ENCODE measurements at regions not wholly inside any gene's neighbourhood (a gene's known extent, or its start where the extent isn't known, plus 50 kb on each side); places are given as distances from the start of the nearest gene placed in this dataset.

DNA sequence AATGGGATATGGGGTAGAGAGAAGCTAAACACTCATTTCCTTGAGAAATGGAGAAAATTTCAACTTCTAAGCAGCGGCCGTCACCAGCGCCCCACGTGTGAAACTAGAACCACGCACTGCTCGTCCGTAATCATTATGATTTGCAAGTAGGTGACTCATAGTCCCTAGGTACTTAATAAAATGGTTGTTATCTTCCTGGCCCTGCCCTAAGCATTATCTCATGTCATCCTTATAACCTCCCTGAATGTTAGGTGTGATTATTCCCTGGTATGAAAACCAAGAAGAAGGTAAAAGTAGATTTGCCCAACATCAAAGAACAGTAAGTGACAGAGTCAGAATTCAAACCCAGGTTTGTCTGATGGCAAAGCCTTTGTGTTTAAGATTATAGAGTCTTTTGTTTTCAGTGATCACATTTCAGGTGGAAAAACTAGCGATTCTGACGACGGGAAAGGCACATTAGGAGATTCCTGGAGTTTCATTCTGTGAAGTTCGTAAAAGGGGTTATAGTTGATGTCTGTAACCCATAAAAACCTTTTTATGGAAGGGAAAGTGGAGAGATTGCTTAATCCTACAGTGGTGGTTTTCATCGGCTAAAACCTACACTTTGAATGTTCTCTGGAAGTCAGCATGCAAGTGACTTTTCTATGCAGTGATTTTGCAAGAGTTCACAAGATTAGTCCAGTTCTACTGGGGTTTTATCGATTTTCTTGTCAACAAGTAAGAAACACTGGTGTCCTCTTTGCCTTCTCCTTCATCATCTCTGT lies 202.9 kb upstream of the WWC1 start:
- TF ChIP-seq, protein P1, sequence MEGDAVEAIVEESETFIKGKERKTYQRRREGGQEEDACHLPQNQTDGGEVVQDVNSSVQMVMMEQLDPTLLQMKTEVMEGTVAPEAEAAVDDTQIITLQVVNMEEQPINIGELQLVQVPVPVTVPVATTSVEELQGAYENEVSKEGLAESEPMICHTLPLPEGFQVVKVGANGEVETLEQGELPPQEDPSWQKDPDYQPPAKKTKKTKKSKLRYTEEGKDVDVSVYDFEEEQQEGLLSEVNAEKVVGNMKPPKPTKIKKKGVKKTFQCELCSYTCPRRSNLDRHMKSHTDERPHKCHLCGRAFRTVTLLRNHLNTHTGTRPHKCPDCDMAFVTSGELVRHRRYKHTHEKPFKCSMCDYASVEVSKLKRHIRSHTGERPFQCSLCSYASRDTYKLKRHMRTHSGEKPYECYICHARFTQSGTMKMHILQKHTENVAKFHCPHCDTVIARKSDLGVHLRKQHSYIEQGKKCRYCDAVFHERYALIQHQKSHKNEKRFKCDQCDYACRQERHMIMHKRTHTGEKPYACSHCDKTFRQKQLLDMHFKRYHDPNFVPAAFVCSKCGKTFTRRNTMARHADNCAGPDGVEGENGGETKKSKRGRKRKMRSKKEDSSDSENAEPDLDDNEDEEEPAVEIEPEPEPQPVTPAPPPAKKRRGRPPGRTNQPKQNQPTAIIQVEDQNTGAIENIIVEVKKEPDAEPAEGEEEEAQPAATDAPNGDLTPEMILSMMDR (IDR thresholded peaks at IDR 0.05; ENCODE audit: control extremely low read depth, extremely low read depth, low read depth, missing control alignments), result no peak
- ChIA-PET CTCF (no interaction called here), POLR2A (no interaction called here)
- no peak for DNase-seq (ENCODE audit: extremely low spot score)

DNA sequence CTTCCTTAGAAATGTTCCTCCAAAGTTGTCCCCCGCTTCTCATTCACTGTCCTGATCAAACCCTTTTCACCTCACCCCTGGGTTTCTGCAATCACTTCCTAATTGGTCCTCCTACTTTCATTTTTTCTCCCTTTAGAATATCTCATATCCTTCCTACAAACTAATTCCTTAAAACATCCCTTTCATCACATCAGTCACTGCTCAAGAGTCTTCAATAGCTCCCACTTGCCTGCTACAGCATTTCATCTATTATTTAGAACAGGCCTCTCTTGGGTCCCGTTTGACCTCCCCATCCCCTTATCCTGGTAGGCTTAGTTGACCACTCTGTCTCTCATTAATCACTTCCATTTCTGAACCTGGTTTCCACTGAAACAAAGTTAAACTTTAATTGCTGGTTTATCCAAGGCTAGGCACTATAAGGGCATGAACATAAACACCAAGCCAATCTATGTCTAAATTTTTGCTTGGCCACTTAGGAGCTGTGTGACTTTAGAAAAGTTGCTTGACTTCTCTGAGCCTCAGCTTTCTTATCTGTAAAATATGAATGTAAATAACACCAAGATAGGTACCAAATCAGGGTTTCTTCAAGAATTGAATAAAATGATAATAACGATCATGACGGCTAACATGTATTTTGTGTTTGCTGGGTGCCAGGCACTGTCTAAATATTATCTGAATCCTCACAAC lies 202.1 kb upstream of the WWC1 start:
- TF ChIP-seq, protein P1 (IDR thresholded peaks at IDR 0.05; ENCODE audit: control extremely low read depth, extremely low read depth, low read depth, missing control alignments), result no peak
- POLR2A ChIA-PET, result no interaction called here
- CTCF ChIA-PET, result interaction anchor here (1.0 kb wide), 1 partner anchor 131 kb away, joined by 3 read pairs; no protein-coding TSS in a partner anchor
- DNase-seq (ENCODE audit: extremely low spot score), result no peak

DNA sequence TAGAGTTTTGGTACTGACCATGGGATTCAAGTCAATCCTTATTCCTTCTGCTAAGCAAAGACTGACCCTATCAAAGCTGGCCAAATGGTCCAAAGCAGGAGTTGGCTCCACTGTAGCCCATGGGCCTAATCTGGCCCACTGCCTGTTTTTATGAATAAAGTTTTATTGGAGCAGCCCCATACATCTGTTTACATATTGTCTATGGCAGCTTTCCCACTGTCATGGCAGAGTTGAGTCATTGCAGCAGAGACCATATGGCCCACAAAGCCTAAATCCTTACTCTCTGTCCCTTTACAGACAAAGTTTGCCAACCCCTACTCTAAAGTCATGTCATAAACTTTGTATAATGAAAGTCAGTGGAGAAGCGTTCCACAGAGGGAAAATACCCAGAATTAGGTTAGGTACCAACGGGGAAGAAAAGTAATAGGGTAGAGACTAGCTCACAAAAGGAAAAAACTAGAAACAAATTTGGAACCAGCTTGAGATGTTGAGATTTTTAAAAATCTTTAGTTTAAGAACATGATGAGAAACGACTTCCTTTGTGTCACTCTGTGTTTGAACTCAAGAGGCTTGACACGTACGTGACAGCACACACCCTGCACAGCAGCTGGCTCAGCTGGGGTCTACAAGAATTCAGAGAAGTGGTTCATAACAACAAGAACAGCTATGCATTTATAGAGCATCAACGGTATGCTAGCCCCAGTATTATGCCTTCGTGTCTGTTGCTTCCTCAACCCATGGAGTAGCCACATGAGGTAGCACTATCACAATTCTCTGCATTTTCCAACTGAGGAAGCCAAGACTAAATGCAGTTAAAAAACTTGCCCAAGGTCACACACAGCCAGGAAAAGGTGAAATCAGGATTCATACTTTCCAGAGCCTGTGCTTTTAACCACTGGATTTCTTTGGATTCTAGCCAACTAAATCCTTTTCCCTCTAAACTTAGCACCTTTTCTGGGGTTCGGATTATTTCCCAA lies 198.9 kb upstream of the WWC1 start:
- TF ChIP-seq, protein P1 (IDR thresholded peaks at IDR 0.05; ENCODE audit: control extremely low read depth, extremely low read depth, low read depth, missing control alignments), result no peak
- ChIA-PET POLR2A (no interaction called here), CTCF (interaction anchor here (1.1 to 2.2 kb wide), 5 partner anchors 13 to 56 kb away, joined by 3 to 6 read pairs (median 5); no protein-coding TSS in a partner anchor)
- no peak for DNase-seq (ENCODE audit: extremely low spot score)

DNA sequence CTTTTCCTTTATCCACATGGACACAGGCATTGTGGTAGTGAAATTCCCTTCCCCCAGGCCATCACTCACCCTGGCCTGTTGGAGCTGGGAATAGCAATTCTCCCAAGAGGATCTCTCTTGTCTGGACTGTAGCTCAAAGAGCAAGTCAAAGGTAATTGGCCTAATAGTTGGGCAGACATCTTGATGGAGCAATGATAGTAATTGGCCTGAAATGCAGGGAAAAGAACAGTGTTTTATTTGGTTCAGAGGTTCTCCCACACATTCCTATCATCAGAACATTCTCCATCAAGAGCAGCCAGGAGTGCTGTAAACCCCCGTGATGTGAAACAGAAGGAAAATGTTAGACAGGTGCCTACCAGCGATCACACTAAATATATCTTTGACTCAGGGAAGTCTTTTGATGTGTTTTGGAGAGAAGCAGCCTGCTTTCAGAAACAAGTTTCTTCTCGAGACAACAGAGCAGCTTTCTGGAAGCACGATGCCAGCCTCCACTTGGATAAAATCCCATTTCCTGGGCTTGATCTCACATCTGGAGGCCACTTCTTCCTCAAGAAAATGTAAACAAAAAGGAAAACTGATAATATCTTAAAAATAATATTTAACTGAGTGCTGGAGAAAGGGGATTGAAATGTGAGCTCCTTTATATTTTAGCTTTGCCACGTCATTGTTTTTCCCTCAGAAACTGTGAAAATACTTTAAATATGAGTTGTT lies 198.1 kb upstream of the WWC1 start:
- ChIA-PET POLR2A (no interaction called here), CTCF (interaction anchor here (1.5 to 2.2 kb wide), 3 partner anchors 8 to 66 kb away, joined by 3 to 6 read pairs (median 5); no protein-coding TSS in a partner anchor)
- TF ChIP-seq, protein P1 (IDR thresholded peaks at IDR 0.05; ENCODE audit: control extremely low read depth, extremely low read depth, low read depth, missing control alignments), result no peak
- no peak for DNase-seq (ENCODE audit: extremely low spot score)

DNA sequence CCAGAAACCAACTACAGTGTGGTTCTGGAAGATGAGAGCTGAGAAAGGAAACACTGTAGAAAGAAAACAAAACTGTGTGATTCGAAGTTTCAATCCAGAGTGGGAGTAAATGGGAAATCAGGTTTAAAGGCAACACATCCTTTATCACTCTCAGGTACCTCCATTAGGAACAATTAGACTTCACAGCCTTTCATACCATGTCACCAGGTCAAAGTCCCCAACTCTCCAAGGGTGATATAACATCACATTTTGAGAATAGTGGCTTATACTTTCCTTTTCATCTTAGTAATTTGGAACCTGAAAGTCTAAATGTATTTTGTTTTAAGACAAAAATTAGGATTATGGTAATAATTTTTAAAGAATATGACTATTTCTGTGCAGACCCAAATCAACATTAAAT lies 194.9 kb upstream of the WWC1 start:
- CTCF ChIA-PET, result no interaction called here
- DNase-seq (ENCODE audit: extremely low spot score), result no peak
- TF ChIP-seq, protein P1 (IDR thresholded peaks at IDR 0.05; ENCODE audit: control extremely low read depth, extremely low read depth, low read depth, missing control alignments), result no peak
- POLR2A ChIA-PET, result no interaction called here

Measured in GM10248 (cell line).